Ishikawa (cell line): ENCODE measurements at regions not wholly inside any gene's neighbourhood (a gene's known extent, or its start where the extent isn't known, plus 50 kb on each side); places are given as distances from the start of the nearest gene placed in this dataset.

Experiments
- CEBPB ChIP-seq: IDR thresholded peaks from 2 replicates; pipeline ENCODE4 v1.6.1; 2012
- CREB1 ChIP-seq: IDR thresholded peaks from 2 replicates; pipeline ENCODE4 v1.6.1; 2012; ENCODE audit warnings: low read depth
- EGR1 ChIP-seq: IDR thresholded peaks from 2 replicates; pipeline ENCODE4 v1.6.1; 2012
- EP300 ChIP-seq: IDR thresholded peaks from 2 replicates; pipeline ENCODE4 v1.6.1; 2012; ENCODE audit warnings: borderline replicate concordance
- FOXM1 ChIP-seq: IDR thresholded peaks from 2 replicates; pipeline ENCODE4 v1.6.1; 2012; ENCODE audit warnings: low read depth, borderline replicate concordance
- MAX ChIP-seq: IDR thresholded peaks from 2 replicates; pipeline ENCODE4 v1.6.1; 2012
- NFIC ChIP-seq: IDR thresholded peaks from 2 replicates; pipeline ENCODE4 v1.6.1; 2012
- RAD21 ChIP-seq: IDR thresholded peaks from 2 replicates; pipeline ENCODE4 v1.6.1; 2012; ENCODE audit warnings: low read depth
- REST ChIP-seq: IDR thresholded peaks from 2 replicates; pipeline ENCODE4 v1.6.1; 2012; ENCODE audit warnings: low read depth, mild to moderate bottlenecking
- TAF1 ChIP-seq: IDR thresholded peaks from 2 replicates; pipeline ENCODE4 v1.6.1; 2012; ENCODE audit warnings: low read depth, mild to moderate bottlenecking
- TCF12 ChIP-seq: IDR thresholded peaks from 2 replicates; pipeline ENCODE4 v1.6.1; 2012; ENCODE audit warnings: low read depth
- TEAD4 ChIP-seq: IDR thresholded peaks from 2 replicates; pipeline ENCODE4 v1.6.1; 2012
- USF1 ChIP-seq: IDR thresholded peaks from 2 replicates; pipeline ENCODE4 v1.6.1; 2012
- YY1 ChIP-seq: IDR thresholded peaks from 2 replicates; pipeline ENCODE4 v1.6.1; 2012; ENCODE audit warnings: low read depth
- ZBTB7A ChIP-seq: IDR thresholded peaks from 2 replicates; pipeline ENCODE4 v1.6.1; 2012; ENCODE audit warnings: low read depth

GRCh38 chr17:55897301-55897700 lies 146.4 kb downstream of the PCTP start:
- TF ChIP-seq TEAD4 (no peak), NFIC (no peak), ZBTB7A (no peak), YY1 (no peak), EP300 (no peak), CREB1 (no peak), USF1 (no peak), CEBPB (no peak), RAD21 (no peak), REST (no peak), TAF1 (no peak), EGR1 (no peak), FOXM1 (no peak), MAX (no peak), TCF12 (no peak)

- TF ChIP-seq TAF1 (no peak), RAD21 (no peak), CREB1 (no peak), TCF12 (no peak), EP300 (no peak), CEBPB (no peak), ZBTB7A (no peak)
These were observed 147.3 kb downstream of the PCTP start for GRCh38 chr17:55898195-55898594.

- TF ChIP-seq EGR1 = no peak
- TF ChIP-seq REST = no peak
- no peak for TF ChIP-seq TEAD4
- TF ChIP-seq ZBTB7A = no peak
- no peak for TF ChIP-seq NFIC
- TF ChIP-seq CEBPB = no peak
- TF ChIP-seq TCF12 = no peak
- no peak for TF ChIP-seq MAX
- TF ChIP-seq EP300 = no peak
- no peak for TF ChIP-seq CREB1
- no peak for TF ChIP-seq TAF1
- TF ChIP-seq RAD21 = no peak
- no peak for TF ChIP-seq FOXM1
- no peak for TF ChIP-seq YY1
- TF ChIP-seq USF1 = no peak
These were observed 149.3 kb downstream of the PCTP start for GRCh38 chr17:55900188-55900587.

GRCh38 chr17:55903028-55903690 lies 152.3 kb downstream of the PCTP start:
- TF ChIP-seq TEAD4 = no peak

GRCh38 chr17:55909776-55910175 lies 158.9 kb downstream of the PCTP start:
- TF ChIP-seq TAF1 (no peak), MAX (no peak), FOXM1 (no peak), REST (no peak), RAD21 (no peak), EP300 (no peak), EGR1 (no peak), CEBPB (no peak), CREB1 (no peak), USF1 (no peak), TCF12 (no peak), TEAD4 (no peak), NFIC (no peak), YY1 (no peak), ZBTB7A (no peak)
